GM20000 (cell line): ENCODE measurements at regions not wholly inside any gene's neighbourhood (a gene's known extent, or its start where the extent isn't known, plus 50 kb on each side); places are given as distances from the start of the nearest gene placed in this dataset.

Experiments
- DNase-seq: peaks from one replicate; pipeline ENCODE4 v3.0.0; 2012; ENCODE audit warnings: low spot score
- TF ChIP-seq, protein P1 (sequence below): IDR thresholded peaks from 2 replicates; pipeline ENCODE4 v1.5.1; 2012; ENCODE audit warnings: mild to moderate bottlenecking, control low read depth; ENCODE audit errors: extremely low read depth, missing control alignments

DNA sequence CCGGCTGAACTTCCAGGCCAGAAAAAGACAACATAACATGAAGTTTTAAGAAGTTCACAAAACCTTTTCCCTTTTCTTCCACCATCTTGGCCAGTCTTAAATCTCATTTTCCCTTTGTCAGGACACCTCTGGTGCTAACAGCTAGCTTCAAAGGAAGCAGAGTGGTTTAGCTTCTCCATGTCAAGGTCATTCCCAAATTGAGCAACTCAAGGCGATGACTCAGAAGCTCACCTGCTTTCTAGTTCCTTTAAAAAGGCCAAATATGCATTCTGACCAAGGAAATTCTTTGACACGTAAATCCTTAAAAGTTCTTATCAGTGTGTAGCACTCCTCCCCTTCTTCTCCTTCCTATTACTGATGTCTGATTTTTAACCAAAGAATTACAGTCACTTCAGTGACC, 69.6 kb upstream of the VGLL2 start:
- TF ChIP-seq, protein P1, sequence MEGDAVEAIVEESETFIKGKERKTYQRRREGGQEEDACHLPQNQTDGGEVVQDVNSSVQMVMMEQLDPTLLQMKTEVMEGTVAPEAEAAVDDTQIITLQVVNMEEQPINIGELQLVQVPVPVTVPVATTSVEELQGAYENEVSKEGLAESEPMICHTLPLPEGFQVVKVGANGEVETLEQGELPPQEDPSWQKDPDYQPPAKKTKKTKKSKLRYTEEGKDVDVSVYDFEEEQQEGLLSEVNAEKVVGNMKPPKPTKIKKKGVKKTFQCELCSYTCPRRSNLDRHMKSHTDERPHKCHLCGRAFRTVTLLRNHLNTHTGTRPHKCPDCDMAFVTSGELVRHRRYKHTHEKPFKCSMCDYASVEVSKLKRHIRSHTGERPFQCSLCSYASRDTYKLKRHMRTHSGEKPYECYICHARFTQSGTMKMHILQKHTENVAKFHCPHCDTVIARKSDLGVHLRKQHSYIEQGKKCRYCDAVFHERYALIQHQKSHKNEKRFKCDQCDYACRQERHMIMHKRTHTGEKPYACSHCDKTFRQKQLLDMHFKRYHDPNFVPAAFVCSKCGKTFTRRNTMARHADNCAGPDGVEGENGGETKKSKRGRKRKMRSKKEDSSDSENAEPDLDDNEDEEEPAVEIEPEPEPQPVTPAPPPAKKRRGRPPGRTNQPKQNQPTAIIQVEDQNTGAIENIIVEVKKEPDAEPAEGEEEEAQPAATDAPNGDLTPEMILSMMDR: no peak
- DNase-seq: no peak

DNA sequence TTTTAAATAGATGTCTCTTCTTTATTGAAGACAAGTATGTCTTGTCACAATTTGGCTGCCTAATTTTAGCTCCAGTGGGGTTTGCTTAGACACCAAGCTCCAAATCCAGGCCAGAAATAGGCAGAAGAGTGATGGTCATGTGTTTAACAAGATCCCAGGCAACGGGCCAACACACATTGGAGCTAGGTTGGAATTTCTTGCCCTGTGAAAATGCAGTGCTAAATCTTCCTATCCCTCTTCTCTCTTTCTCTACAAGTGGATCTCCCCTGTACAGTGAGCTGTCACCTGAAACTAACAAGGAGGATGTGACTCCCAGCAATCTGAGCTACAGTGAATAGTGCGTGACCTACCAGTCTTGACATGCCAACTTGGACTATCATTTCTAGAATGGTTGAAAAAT, 65.3 kb upstream of the VGLL2 start:
- TF ChIP-seq, protein P1: no peak

DNA sequence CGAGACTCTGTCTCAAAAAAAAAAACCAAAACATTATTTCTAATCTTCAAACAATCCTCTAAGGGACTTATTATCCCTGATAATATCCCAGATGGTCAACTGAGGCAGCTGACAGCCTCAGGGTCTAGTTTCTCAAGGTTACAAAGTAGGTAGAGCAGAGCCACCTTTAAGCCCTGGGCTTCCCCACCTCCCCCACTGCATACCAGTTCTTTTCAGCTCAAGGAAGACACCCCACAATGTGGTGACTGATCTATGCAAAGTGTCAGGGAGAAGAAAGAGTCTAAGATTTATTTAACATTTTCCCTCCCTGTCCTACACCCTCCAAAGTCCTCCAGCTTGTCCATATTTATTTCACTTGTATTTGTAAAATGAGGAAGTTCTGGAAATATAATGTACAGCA, 60.5 kb upstream of the VGLL2 start:
- DNase-seq: no peak
- TF ChIP-seq, protein P1: no peak

More for the DNA sequence above, 65.3 kb upstream of the VGLL2 start:
- no peak for DNase-seq

DNA sequence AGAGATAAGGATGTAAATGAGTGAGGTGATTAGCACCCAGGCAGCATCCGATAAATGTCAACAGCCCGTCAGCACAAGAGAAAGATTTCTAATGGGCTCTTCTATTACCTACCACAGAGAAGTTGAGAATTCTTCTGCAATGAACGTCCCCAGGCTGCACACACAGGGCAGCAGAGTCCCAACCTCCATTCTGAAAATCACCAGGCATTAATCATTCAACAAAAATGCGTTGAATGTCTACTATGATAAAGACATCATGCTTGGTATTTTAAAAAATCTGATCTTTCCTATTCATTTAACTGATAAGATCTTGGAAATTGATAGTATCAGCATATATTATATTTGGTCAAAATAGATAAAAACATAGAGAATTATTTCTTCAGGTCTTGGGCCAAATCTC, 59.5 kb upstream of the VGLL2 start:
- no peak for DNase-seq
- TF ChIP-seq, protein P1: no peak

DNA sequence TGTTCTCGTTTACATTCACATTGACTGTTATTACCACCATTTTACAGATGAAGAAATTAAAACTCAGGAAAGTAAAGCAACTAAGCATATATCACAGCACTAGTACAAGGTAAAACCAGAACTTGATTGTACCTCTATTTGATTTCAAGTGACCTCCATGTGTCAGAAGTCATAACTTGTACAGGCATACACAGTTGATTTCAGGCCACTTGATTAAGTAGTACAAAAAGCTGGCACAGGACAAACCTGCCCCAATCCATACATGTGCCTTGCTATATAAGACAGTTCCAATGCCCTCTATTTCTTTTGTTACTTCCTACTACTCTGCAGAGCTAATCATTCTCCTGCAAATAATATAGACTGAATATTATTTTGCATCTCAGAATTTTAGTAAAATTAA, 58.8 kb upstream of the VGLL2 start:
- TF ChIP-seq, protein P1: no peak
- no peak for DNase-seq

DNA sequence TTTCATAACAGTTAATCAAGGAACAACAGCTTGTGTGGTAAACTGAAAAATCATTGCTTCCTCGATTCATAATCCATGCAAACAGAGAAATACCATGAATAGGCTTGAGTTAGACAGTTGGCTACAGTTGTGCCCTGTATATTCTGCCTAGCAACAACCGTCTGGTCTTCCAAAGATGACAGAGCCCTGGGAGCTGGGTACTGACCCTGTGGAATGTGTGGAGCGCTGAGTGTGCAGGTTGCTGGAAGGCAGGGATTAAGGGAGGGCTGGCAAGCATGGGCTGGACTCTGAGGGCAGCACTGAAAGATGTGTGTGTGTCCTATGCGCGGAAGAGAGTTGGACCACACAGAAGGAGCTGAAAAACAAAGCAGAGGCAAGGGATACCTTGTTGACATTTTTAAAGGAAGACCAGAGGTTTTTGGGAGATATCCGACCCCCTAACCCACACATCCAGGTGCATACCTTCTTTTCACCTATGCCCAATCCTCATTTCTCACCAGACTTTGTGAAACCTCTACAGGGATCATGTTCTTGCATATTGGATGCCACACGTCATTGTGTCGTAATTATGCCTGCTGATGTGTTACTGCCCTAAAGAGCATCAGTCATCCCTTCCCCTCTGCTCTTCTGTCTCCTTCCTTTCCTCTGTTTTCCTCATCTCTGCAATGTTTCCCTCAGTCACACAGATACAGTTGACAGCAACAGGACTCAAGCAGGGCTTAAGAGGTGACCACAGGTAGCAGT, 58.2 kb upstream of the VGLL2 start:
- TF ChIP-seq, protein P1: no peak
- DNase-seq: no peak

DNA sequence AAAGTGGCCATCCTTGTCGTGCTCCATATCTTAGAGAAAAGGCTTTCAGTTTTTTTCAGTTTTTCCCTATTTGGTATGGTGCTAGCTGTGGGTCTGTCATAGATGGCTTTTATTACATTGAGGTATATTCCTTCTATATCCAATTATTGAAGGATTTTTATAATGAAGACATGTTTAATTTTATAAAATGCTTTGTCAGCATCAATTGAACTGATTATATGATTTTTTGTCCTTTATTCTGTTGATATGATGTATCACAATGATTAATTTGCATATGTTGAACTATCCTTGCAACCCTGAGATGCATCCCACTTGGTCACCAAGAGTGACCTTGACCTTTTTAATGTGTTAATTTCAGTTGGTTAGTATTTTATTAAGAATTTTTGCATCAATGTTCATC, 55.1 kb upstream of the VGLL2 start:
- DNase-seq: no peak
- TF ChIP-seq, protein P1: no peak
